Uterus (tissue), 2 donors: ENCODE measurements at regions not wholly inside any gene's neighbourhood (a gene's known extent, or its start where the extent isn't known, plus 50 kb on each side); places are given as distances from the start of the nearest gene placed in this dataset.

Experiments
- POLR2A ChIP-seq, 2 donors: fragments of 450-650 bp; IDR thresholded peaks; one replicate each; pipeline ENCODE4 v1.6.1; 2016; ENCODE audit warnings: antibody characterized with exemption in 2 of 2, mild to moderate bottlenecking in 1 of 2, moderate library complexity in 1 of 2
- TF ChIP-seq, protein P1 (sequence below), 4 experiments: fragments of 200-600 bp in 2 of 4; fragments of 450-650 bp in 2 of 4; sonication (generic) in 2 of 4; IDR thresholded peaks; one replicate each; pipeline ENCODE4 v1.5.1; 2016 to 2019; ENCODE audit warnings: antibody characterized with exemption in 4 of 4, mild to moderate bottlenecking in 2 of 4, moderate library complexity in 1 of 4

DNA sequence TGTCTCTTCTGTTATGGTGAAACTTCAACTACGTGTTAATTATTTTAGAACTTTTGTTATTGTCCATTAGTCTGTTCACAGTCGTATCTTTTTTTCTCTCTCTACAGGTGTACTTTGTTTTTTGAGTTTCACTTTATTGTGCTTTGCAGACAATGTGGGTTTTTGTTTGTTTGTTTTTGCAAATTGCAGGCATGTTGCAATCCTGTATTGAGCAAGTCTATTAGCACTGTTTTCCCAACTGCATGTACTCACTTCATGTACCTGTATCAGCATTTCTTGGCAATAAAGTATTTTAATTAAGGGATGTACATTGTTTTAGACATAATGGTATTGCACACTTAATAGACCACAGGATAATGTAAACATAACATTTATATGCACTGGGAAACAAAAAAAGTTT is 99.1 kb upstream of the FAM110C start:
- TF ChIP-seq POLR2A (IDR thresholded peaks at IDR 0.05) = no peak
- TF ChIP-seq, protein P1, sequence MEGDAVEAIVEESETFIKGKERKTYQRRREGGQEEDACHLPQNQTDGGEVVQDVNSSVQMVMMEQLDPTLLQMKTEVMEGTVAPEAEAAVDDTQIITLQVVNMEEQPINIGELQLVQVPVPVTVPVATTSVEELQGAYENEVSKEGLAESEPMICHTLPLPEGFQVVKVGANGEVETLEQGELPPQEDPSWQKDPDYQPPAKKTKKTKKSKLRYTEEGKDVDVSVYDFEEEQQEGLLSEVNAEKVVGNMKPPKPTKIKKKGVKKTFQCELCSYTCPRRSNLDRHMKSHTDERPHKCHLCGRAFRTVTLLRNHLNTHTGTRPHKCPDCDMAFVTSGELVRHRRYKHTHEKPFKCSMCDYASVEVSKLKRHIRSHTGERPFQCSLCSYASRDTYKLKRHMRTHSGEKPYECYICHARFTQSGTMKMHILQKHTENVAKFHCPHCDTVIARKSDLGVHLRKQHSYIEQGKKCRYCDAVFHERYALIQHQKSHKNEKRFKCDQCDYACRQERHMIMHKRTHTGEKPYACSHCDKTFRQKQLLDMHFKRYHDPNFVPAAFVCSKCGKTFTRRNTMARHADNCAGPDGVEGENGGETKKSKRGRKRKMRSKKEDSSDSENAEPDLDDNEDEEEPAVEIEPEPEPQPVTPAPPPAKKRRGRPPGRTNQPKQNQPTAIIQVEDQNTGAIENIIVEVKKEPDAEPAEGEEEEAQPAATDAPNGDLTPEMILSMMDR (IDR thresholded peaks at IDR 0.05) = no peak
